Testis (tissue), 2 donors: ENCODE measurements at regions not wholly inside any gene's neighbourhood (a gene's known extent, or its start where the extent isn't known, plus 50 kb on each side); places are given as distances from the start of the nearest gene placed in this dataset.

ENCODE experiments used
- DNase-seq: peaks from one replicate; pipeline ENCODE4 v3.0.0-alpha.2; 2019
- H3K27ac ChIP-seq, 2 donors: fragments of 200-600 bp; sonication (generic); one replicate each; pipeline ENCODE4 v1.5.1; 2019
- H3K27me3 ChIP-seq: fragments of 200-600 bp; sonication (generic); one replicate; pipeline ENCODE4 v1.5.1; 2019
- H3K36me3 ChIP-seq: fragments of 200-600 bp; sonication (generic); one replicate; pipeline ENCODE4 v1.5.1; 2017; ENCODE audit warnings: low read depth; ENCODE audit errors: missing control alignments
- H3K4me1 ChIP-seq: fragments of 200-600 bp; sonication (generic); one replicate; pipeline ENCODE4 v1.5.1; 2019
- H3K4me3 ChIP-seq, 2 donors: fragments of 200-600 bp; sonication (generic); one replicate each; pipeline ENCODE4 v1.5.1; 2017 to 2019
- H3K9me3 ChIP-seq: fragments of 200-600 bp; sonication (generic); one replicate; pipeline ENCODE4 v1.5.1; 2017
- POLR2A ChIP-seq: fragments of 450-650 bp; IDR thresholded peaks from one replicate; pipeline ENCODE4 v1.6.1; 2017; ENCODE audit warnings: antibody characterized with exemption, mild to moderate bottlenecking, moderate library complexity
- WGBS, 2 donors: methylation state at CpG; one replicate each; pipeline ENCODE4 v1.1.5; 2018; 5-methylcytosine and 5-hydroxymethylcytosine counted together
- intact Hi-C: fragments of 100-400 bp; cut with DNase I; formaldehyde crosslinking; loops from one replicate; pipeline ENCODE4 v1.15.1; 2023; ENCODE audit warnings: low total_unique reads
- TF ChIP-seq, protein P1 (sequence below), 3 experiments: fragments of 450-650 bp in 2 of 3; fragments of 200-600 bp in 1 of 3; sonication (generic) in 1 of 3; IDR thresholded peaks; one replicate each; pipeline ENCODE4 v1.5.1; 2016 to 2019; ENCODE audit warnings: antibody characterized with exemption in 3 of 3, mild to moderate bottlenecking in 2 of 3, moderate library complexity in 1 of 3

GRCh38 chr20:46810448-46811223, 84.0 kb upstream of the EYA2 start:
- WGBS, 2 donors = 45 to 60% methylated on average over 14 to 20 of the region's 20 CpGs
- H3K4me3 ChIP-seq = peak overlapping the region in 1 of 2 donors; percentile 27
- intact Hi-C loops = no loop called here

GRCh38 chr20:46811224-46812084, 83.2 kb upstream of the EYA2 start:
- TF ChIP-seq, protein P1, sequence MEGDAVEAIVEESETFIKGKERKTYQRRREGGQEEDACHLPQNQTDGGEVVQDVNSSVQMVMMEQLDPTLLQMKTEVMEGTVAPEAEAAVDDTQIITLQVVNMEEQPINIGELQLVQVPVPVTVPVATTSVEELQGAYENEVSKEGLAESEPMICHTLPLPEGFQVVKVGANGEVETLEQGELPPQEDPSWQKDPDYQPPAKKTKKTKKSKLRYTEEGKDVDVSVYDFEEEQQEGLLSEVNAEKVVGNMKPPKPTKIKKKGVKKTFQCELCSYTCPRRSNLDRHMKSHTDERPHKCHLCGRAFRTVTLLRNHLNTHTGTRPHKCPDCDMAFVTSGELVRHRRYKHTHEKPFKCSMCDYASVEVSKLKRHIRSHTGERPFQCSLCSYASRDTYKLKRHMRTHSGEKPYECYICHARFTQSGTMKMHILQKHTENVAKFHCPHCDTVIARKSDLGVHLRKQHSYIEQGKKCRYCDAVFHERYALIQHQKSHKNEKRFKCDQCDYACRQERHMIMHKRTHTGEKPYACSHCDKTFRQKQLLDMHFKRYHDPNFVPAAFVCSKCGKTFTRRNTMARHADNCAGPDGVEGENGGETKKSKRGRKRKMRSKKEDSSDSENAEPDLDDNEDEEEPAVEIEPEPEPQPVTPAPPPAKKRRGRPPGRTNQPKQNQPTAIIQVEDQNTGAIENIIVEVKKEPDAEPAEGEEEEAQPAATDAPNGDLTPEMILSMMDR (IDR thresholded peaks at IDR 0.05) = no peak
- TF ChIP-seq POLR2A = no peak
- Histone ChIP-seq H3K4me1 (no peaks in the 10 kb centered on the region), H3K27me3 (no peaks in the 10 kb centered on the region), H3K4me3 (peak overlapping the region; percentile 18 to 27), H3K27ac (no peak overlapping the region), H3K36me3 (no peaks in the 10 kb centered on the region), H3K9me3 (no peaks in the 10 kb centered on the region)
- 10 to 20% methylated on average over 14 to 52 of the region's 54 CpGs for WGBS, 2 donors
- no peak for DNase-seq
- intact Hi-C loops = no loop called here

More at GRCh38 chr20:46810448-46811223, 84.0 kb upstream of the EYA2 start:
- DNase-seq = no peak
- H3K36me3 ChIP-seq = no peaks in the 10 kb centered on the region
- H3K9me3 ChIP-seq = no peaks in the 10 kb centered on the region
- H3K4me1 ChIP-seq = no peaks in the 10 kb centered on the region
- no peaks in the 10 kb centered on the region for H3K27me3 ChIP-seq
- H3K27ac ChIP-seq = no peak overlapping the region
- no peak for TF ChIP-seq POLR2A
- TF ChIP-seq, protein P1 (IDR thresholded peaks at IDR 0.05) = no peak

- TF ChIP-seq, protein P1 (IDR thresholded peaks at IDR 0.05) = no peak
- no peak for TF ChIP-seq POLR2A
- Histone ChIP-seq H3K9me3 (no peaks in the 10 kb centered on the region), H3K36me3 (no peaks in the 10 kb centered on the region), H3K27ac (no peak overlapping the region), H3K27me3 (no peaks in the 10 kb centered on the region), H3K4me3 (no peak overlapping the region), H3K4me1 (no peaks in the 10 kb centered on the region)
- WGBS, 2 donors = 63 to 68% methylated on average over 8 of the region's 8 CpGs
- intact Hi-C loops = no loop called here
- DNase-seq = no peak
Measured at GRCh38 chr20:46814366-46815232, 80.0 kb upstream of the EYA2 start.

- no peak overlapping the region for H3K27ac ChIP-seq
- no peaks in the 10 kb centered on the region for H3K27me3 ChIP-seq
- 84 to 86% methylated on average over 5 of the region's 5 CpGs for WGBS, 2 donors
Measured at GRCh38 chr20:46816097-46816496, 78.5 kb upstream of the EYA2 start.

More at GRCh38 chr20:46816097-46816496, 78.5 kb upstream of the EYA2 start:
- intact Hi-C loops = no loop called here
- H3K36me3 ChIP-seq = no peaks in the 10 kb centered on the region
- no peak for DNase-seq
- H3K4me3 ChIP-seq = no peak overlapping the region
- TF ChIP-seq, protein P1 (IDR thresholded peaks at IDR 0.05) = no peak
- no peak for TF ChIP-seq POLR2A
- H3K9me3 ChIP-seq = no peaks in the 10 kb centered on the region
- H3K4me1 ChIP-seq = no peaks in the 10 kb centered on the region
